Hypothalamus (tissue), 51 donors: ENCODE measurements at regions not wholly inside any gene's neighbourhood (a gene's known extent, or its start where the extent isn't known, plus 50 kb on each side); places are given as distances from the start of the nearest gene placed in this dataset.
A peak's percentile ranks its signal among the peaks of the same experiment; 100 is the strongest.
"Not testable (repeated sequence)": the region's sequence is repeated elsewhere in the genome, so short reads cannot be mapped to it uniquely, and the experiment has no call there.

Source experiments
- DNase-seq, 51 donors: peaks; one replicate each; lab custom pipeline; 2025; lab: John Stamatoyannopoulos, UW

DNA sequence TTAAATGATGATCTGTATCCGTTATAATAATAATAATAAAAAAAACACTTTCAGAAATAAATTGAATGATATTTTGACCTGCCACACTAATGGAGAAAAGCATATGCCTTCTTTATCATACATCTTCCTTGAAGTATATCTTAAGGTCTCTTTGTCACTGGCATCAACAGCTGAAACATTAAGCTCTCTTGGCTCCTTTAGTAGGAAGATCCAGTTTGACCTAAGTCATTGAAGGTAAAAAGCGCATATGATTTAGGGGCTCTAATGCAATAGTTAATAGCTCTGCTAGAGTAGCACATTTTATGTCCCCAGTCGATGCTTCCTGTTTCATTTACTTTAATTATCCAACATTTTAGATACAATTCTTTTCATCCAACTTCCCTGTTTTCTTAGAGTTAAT lies 1010.8 kb downstream of the STPG2 start:
- no peak for DNase-seq

DNA sequence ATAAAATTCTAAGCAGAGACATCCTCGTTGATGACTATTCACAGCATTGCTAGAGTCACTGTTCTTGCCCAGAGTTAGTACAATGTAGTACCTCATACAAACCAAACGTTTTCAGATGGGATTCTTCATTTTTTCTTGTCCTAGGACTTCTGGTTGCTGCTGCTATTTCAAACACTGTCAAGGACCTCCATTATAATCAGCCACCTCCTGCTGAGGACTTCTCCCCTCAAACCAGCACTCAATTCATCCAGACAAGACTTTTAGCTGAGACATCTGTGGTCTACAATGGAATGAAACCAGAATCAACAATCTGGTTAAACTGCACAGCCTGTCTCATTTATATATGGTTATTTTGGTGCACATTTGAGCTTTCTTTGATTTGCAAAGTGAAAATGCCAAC lies 1008.8 kb downstream of the STPG2 start:
- no peak for DNase-seq

DNA sequence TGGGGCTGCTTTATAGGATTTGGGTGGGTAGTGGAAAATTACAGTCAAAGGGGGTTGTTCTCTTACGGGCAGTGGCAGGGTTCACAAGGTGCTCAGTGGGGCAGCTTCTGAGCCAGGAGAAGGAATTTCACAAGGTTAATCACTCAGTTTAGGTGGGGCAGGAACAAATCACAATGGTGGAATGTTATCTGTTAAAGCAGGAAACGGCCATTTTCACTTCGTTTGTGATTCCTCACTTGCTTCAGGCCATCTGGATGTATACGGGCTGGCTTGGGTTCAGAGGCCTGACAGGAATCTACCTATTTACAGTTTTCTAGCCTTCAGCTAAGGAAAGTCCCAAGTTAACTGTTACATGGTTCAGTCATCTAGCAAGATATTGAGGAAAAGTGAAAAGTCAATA lies 1003.5 kb downstream of the STPG2 start:
- DNase-seq = no peak

DNA sequence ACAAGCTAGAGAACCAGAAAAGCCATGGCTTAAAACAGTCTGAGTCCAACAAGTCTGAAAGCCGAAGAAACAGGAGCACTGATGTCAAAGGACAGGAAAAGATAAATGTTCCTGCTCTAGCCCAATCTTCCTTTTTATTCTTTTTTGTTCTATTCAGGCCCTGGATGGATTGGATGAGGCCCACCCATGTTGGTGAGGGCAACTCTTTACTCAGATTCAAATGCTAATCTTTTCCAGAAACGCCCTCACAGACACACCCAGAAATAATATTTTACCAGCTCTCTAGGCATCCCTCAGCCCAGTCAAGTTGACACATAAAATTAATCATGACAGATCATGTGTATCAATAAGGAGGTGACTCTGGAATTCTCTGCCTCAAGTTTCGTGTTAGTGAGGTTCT lies 1002.7 kb downstream of the STPG2 start:
- DNase-seq = no peak

DNA sequence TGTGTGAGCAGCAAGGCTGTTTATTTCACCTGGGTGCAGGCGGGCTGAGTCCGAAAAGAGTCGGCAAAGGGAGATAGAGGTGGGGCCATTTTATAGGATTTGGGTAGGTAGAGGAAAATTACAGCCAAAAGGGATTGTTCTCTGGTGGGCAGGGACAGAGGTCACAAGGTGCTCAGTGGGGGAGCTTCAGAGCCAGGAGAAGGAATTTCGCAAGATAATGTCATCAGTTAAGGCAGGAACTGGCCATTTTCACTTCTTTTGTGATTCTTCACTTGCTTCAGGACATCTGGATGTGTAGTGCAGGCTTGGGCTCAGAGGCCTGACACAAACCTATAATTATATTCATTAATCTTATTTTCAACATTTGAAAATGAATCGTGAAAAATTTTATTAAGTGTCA lies 1001.9 kb downstream of the STPG2 start:
- DNase-seq = not testable (repeated sequence)

DNA sequence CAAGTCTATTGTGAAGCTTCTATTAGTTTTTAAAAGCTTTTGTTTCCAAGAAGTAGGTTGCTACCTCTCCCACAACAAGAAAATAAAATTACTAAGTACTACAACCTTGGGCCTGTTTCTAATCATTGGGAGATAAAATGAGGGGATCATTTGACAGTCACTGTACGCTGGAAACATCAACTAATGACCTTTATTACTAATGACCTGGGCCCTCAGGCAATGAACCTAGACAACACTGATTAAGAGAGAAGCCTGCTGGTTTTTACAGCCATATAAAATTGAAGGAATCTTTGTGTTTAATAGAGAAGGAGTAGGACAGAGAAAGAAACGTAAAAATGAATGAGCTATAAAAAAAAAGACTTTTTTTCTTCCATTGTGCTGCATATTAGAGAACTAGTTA lies 1000.9 kb downstream of the STPG2 start:
- DNase-seq = no peak

DNA sequence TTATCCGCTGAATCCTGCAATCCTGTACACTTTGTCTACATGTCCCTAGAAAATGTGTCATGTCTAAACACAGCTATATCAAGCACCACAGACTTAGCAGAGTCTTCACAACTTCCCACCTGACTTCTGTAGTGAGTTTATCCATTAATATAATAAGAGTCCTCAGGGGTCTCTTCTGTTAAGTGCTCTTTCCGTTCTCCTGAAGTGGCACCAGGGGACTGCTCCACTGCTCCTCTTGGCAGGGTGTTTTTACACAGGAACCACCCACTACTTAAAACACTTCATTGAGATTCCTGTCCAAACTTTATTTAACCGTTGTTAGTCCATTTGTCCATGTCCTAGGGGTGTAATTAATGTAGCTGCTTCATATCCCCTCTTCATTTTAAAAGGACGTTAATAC lies 1000.4 kb downstream of the STPG2 start:
- no peak for DNase-seq

DNA sequence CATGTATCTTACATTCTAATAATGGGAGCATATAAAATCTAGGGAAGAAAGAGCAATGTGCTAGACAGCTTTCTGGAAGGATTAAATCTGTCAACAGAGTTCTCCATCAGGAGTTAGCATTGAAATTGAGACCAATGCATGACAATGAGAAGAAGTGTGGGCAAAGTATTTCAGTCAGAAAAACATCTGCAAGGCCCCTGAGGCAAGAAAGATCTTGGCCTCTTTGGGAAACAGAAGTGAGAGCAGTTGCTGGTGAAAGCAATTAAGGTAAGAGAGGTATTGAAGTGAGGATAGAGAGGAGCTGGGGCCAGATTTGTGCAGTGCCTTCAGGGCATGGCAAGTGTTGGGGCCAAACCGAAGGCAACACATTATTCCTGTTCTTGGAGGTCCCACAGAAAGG lies 999.1 kb downstream of the STPG2 start:
- no peak for DNase-seq

DNA sequence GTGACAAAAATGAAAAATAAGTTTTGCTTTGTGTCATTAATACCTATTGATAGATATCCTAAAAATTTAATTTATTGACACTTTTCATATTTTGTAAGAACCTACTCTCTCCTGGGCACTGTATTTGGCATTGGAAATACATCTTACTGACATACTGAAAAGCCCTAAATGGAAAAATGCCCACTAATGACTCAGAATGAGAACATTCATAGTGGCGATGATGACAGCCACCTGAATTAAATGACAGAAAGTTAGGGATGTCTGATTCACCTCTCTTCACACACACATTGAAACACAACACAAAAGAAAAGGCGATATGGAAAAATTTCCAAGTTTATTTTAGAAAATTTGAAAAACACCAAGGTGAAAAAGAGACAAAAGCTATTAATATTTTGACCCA lies 992.3 kb downstream of the STPG2 start:
- no peak for DNase-seq

DNA sequence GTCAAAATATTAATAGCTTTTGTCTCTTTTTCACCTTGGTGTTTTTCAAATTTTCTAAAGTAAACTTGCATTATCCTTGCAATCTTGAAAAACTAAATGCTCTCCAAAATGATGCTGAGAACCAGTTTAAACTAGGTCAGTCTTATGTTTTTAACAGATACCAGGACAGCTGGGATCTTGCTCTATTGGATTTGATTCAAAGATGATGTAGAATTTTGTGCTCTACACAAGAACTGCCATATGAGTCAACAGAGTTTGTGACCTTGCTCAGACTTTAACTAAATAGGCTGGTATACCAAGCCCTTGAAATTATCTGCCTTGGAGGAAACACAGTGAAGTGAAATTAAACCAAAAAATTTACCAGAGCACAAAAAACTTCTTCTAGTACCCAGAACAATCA lies 991.1 kb downstream of the STPG2 start:
- DNase-seq = no peak

DNA sequence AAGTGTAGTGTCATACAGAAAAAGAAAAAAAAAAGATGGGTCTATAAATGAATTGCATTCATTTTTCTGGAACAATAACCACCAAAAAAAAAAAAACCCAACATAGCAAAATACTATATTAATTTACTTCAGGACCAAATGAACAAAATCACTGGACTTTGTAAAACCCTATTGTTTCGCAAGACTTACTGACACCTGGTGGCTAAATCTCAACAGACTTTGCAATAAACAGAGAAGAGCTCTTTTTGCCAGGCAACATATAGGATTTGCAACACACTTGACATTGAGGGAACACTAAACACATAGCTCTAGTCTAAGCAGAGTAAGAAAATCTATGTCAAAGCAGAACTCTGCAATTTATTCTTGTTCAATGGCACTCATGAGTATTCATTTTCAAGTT lies 990.2 kb downstream of the STPG2 start:
- no peak for DNase-seq

DNA sequence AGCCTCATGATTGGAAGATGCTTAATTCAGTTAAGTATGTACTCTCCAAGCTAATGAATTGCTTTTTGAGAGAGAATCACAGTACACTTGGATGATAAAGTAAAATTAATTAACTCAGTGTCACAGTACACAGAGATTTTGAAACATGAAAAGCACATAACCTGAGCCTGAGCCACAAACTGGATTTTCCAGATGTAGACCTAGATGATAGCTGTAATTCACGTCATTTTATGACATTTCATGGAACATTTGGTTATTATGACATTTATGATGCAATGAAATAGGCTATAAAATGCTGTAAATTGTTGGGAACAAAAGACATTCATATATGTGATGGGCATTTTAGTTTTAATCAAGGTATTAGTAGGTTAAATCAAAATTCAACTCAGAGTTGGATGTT lies 983.7 kb downstream of the STPG2 start:
- DNase-seq = no peak

DNA sequence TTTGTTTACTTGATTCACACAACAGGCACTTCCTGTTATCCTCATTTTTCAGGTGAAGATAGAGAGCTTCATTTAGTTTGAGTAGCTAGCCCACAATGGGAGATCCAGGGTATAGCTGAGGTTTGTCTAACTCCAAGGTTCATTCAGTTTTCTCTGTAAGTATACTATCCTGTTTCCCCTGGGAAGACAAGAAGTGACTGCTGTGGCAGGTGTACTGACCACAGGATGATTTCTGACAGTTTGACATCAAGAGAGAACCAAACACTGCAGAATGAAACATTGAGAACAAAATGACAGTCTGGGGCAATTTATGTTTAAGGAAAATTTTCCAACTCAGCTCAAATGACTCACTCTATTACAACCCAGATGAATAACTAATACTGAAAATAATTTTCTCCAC lies 958.0 kb downstream of the STPG2 start:
- no peak for DNase-seq

DNA sequence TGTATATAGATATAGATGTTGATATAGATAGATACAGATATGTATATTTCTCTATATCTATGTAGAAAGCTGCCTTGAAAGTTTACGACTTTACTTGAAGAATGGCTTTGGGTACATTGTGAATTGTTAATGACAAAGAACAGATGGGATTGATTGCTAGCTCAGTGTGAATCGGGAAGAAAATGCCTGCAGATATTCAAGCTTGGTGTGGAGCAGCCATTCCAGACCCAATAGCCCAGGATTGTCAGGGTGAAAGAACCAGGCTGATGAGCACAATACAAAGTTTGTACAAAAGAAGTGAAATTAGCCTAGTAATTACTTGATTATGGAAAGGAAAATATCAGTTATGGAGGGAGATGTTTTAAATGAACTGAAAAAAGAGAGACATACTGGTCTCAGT lies 946.2 kb downstream of the STPG2 start:
- no peak for DNase-seq

DNA sequence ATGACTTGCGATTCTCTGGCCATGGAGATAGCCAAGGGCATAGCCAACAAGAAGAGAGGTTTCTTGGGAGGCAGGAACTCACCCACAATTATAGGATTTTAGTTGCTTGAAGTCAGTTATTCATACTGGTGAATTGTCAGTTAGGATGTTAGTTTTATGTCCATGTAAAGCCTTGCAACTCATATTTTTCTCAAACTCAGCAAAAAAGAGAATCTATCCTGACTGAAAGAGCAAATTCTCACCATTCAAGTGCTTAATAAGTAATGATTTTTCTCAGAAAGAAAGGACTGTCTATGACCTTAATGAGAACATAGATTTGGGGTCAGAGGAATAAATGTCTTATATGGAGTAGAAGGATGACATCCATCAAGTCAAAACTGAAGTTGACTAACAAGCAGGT lies 934.5 kb downstream of the STPG2 start:
- DNase-seq = no peak

DNA sequence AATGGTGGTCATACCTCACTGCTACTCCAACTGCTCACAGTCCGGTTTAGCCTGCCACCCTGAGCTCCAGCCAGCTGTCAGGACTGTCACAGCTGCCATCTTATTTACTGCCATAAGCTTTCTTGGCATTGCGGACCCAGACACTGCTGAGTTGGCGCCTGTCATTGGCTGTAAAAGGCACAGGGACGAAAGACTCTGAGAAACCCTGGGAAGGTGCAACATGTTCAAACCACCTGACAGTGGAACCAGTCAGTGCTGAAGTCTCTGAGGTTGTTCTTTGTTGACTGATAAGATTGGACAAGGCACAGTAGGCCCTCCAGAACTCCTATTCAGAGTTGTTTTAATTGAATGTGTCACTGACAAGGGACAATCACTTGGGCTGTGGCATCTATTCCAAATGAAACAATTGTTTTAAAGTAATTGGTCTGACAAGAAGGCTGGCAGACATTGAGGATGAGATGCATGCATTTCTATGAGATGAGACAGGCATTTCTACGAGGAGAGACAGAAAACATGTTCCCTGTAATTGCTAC lies 927.8 kb downstream of the STPG2 start:
- no peak for DNase-seq

DNA sequence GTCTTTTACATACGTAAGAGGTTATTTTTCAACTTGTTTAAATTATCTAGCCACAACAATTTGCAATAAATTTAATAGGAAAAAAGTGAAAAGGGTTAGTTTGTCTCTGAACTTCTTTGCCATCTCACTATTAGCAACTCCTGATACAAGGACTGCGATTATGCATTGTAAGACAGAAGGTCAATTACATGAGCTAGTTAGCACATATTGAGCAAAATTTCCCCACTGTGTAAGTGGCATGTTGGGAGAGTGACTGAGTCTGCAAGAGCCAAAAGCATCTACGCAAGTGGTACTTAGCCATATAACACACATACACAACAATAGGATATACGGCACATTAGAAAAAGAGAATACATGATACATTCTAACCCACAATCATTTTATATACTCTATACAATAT lies 927.2 kb downstream of the STPG2 start:
- DNase-seq = no peak

DNA sequence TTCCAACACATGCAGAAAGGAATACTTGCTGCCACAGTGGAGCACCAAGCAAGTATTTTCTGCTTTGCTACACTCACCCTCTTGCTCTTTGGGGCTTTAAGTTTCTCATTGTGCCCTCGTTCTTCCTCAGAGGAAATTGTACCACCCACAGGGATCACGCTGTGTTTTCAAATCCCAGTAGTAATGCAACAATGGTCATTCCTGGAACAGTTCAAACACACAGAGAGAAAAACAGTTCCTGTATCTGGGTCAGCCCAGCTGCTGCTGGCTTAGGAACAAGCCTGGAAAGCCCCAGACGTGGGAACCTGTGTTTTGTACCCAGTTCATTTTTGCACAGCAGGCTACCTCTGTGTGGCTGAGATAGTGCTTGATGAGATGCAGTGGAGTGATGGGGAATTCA lies 907.8 kb downstream of the STPG2 start:
- peak in 2 of 51 donors; percentile 2 to 9 for DNase-seq

DNA sequence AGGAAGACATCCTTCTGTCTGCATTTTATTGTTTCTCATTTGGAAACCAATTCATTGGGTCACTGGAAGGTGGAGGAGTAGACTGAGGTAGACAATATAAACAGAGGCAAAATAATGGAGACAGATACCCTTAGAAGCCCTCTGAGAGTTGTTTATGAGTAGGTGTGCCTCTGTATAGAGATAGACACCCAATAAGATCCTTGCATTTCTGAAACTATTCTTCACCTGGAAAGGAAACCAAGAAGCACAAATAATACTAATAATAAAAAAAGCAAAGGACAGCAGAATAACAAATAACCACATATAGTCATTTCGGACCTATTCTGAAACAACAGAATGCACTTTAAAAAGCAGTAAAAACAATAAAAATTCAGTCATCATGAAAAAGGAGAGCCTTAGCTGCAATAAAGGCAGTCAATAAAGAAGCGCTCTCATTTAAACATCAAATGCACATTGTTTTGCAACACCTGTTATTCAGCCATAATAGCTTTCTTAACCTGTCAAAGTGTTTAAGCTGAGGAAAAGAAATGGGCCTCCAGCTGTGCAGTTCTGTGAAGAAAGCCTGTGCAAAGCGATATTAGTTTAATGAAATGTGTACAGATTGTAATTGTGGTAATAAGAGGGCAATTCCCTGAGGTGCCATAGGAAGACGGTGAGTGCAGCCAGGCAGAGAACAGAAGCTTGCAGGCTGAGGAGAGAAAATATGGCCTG lies 904.2 kb downstream of the STPG2 start:
- DNase-seq = no peak

DNA sequence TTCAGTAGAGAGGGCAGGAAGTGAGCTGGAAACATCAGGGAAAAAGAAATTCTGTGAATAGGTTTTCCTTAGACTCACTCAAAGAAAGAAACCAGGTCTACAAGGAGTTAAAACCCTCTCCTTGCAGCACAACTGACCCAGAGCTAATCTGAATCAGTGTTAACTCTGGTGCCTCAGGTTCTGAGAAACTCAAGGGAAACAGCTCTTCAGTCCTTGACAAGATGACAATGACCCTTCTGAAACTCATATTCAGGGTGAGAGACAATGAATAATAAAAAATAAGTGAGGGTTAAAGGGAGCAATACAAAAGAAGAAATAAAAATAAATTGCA lies 903.6 kb downstream of the STPG2 start:
- DNase-seq = no peak

DNA sequence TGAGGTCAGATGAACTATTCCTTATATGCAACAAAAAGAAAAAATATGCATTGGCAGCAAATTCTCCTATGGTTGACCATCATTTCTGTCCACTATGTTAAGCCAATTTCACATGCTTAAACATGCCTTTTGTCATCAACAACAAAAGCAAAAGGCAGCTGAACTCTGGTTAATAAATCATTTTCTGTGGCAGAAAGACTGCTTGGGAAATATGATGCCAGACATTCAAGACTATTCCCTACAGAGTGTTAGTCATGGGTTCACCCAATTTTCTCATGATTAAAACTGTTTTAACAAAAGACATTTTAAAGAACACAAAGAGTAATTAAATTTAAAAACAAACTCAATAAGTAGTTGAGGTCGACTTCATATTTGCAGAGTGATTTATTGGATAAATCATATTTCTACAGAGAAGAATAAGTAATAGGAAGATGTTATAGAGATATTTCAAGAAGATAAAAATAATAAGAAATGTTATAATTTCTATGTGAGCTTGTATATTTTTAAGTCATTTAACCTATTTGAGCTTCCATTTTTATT lies 890.6 kb downstream of the STPG2 start:
- no peak for DNase-seq

DNA sequence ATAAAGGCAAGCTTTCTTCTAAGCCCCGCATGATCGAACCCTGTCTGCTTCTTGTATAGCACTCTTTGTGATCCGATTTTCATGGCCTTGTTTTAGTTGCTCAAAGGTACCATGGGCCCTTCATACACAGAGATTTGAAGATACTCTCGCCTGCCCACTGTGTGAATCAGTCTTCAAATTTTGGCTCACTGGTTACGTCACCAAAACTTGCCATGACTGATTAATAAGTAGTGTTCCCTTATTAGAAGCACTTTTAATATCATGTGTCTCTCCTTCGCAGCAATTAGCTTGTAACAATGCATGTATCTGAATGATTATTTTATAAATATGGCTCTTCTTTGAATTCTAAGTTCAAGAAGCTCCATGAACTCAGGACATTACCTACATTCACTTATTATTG lies 880.5 kb downstream of the STPG2 start:
- no peak for DNase-seq

DNA sequence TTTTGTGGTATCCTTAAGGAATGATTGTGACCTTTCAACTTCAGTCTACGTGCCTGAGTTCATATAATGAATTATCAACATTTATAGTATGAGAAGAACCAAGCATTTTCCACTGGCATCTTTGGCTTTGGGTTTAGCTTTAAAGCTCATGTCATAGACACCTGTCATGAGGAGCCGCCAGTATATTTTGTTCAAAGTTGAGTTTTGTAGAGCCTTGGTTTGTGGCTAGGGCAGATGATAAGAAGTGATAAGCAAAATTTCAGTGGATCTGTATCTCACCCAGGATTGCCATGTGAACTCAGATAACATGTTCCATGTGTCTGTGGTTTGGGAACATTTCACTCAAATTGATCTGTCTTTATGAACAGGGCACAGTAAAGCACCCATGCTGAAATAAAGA lies 873.2 kb downstream of the STPG2 start:
- DNase-seq = no peak
